ENCODE measurements at regions not wholly inside any gene's neighbourhood (a gene's known extent, or its start where the extent isn't known, plus 50 kb on each side); places are given as distances from the start of the nearest gene placed in this dataset.
A peak's percentile ranks its signal among the peaks of the same experiment; 100 is the strongest.

- DNase-seq (ENCODE audit: low spot score), result no peak
Measured at GRCh38 chr5:165834891-165835290, 2329.5 kb downstream of the MAT2B start.

DNA sequence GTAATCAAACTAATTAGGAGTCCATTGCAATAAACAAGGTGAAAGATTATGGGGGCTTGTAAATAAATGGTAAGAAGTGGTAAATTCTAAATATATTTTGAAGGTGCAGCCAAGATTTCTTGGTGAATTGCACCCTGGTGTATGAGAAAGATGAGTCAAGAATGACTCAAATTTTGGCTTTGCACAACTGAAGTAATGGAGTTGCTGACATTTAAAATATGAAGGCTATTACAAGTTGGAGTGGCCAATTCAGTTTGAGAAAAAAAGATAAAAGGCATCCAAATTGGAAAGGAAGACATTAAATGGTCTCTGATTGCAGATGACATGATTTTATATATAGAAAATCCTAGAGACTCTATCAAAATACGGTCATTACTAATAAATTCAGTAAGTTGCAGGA is 2330.6 kb downstream of the MAT2B start:
- DNase-seq (ENCODE audit: low spot score), result no peak

DNA sequence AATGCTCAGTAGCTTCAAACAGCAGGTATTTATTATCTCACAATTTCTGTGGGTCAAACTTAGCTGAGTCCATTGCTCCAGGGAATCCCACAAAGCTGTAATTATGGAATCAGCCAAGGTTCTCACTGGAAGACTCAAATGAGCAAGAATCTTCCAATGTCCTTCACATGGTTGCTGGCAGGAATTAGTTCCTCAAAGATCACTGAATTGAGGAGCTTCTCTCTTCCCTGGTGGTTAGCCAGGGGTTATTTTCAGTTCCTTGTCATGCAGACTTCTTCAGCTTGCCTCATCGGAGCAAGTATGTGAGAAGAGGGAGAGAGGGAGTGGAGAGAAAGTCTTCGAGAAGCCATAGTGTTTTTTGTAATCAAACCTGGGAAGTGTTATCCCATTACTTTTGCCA is 2331.9 kb downstream of the MAT2B start:
- DNase-seq (ENCODE audit: low spot score), result no peak

DNA sequence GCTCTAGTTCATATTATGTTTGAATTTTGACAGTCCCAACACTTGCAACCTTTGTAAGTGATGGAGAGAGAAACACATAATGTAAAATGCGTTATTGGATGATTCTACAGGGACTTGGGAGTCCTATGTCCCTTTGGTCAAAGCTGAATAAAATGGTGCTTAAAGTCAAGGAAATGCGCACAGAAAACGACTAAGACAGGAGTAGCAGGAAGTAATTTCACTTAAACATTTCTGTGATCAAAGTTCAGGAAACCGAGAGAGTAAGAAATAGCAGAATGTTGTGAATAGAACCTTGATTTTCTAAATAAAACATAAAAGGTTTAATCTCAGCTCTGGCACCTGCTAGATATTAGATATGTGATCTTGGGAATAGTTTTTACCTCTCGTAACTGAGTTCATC is 2339.2 kb downstream of the MAT2B start:
- DNase-seq (ENCODE audit: low spot score), result no peak

DNA sequence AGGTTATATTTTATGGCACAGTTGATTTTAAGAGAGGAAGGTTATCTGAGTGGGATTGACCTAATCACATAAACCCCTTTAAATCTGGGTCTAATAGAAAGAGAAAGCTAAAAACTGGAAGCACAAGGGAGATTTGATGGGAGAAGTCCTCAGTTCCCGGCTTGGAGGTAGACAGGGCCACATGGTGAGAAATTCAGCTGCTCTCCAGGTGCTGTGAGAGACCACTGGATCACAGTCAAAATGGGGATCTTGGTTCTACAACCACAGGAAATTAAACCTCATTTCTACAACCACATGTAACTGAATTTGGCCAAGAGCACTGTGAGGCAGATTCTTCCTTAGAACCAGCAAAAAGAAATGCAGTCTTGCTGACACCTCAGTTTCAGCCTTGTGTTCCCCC is 2352.7 kb downstream of the MAT2B start:
- DNase-seq (ENCODE audit: low spot score), result no peak

DNA sequence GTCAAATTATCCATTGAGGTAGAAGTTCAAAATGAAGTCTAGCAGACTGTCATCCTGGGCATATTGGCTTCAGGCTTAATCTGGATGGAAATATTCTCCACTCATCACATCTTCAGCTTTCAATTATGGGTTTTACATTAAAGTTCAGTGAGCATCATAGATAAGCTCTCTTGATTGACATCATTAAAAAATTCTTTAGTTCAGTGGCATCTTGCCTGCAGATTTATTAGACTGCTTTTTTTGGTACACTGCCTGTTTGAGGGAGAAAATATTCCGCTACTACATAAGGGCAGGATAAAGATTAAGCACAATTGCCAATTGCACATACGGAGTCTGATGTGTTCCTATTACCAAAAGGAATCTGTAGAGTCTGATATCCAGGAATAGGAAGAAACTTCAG is 2353.8 kb downstream of the MAT2B start:
- no peak for DNase-seq (ENCODE audit: low spot score)

DNA sequence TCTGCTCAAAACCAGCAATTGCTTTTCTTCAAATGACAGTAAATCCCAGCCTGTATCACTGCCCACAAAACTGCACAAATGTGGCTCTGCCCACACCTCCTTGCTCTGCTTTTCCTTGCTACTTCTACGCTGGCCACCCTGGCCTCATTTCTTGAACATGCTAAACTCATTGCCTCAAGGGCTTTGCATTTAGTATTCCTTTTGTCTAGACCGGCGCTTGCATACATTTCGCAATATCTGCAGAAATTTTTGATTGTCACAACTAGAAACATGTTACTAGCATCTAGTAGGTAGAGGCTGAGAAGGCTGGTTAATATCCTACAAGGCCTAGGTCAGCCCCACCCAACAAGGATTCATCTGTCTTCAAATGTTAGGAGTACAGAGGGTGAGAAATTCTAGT is 2357.8 kb downstream of the MAT2B start:
- DNase-seq (ENCODE audit: low spot score), result no peak

DNA sequence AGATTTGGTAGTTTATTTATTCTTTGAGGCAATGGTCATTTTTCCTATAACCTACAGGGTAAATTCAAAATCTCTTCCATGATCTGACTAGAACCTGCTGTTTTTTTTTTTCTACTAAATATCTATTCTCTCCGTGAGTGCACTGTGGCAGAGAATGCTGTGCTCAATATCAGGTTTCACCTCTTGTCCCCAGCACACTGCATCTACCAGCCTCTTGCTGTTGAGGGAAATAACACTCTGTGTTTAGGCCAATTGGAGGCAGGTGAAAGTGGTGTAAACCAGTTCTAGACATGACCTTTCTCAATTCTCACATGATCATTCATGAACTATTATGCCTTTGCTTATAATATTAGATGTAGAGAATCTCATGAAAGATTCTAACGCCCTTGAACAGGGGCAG is 2365.9 kb downstream of the MAT2B start:
- DNase-seq (ENCODE audit: low spot score), result no peak

DNA sequence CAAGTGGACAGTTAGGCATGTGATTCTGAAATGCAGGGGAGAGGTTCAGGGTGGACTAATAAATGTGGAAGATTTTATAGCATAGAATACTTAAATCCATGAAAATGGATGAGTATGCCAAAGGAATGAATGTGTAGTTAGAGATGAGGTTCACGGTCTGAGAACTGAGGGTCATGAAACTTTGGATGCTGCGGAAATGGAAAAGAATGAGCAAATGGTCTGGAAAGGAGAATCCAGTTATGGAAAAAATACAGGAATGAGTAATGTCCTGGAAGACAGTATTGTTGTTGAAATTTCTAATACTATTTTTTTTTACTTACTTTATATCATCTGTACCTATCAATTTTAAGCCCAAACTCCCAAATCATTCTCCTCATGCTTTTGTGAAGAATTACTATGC is 2369.4 kb downstream of the MAT2B start:
- DNase-seq (ENCODE audit: low spot score), result no peak

- no peak for DNase-seq (ENCODE audit: low spot score)
Measured at GRCh38 chr5:165876538-165876937, 2371.1 kb downstream of the MAT2B start.

- no peak for DNase-seq (ENCODE audit: low spot score)
Measured at GRCh38 chr5:165877475-165877874, 2372.1 kb downstream of the MAT2B start.

GRCh38 chr5:165881259-165881658 is 2375.8 kb downstream of the MAT2B start:
- DNase-seq (ENCODE audit: low spot score), result peak; percentile 31

DNA sequence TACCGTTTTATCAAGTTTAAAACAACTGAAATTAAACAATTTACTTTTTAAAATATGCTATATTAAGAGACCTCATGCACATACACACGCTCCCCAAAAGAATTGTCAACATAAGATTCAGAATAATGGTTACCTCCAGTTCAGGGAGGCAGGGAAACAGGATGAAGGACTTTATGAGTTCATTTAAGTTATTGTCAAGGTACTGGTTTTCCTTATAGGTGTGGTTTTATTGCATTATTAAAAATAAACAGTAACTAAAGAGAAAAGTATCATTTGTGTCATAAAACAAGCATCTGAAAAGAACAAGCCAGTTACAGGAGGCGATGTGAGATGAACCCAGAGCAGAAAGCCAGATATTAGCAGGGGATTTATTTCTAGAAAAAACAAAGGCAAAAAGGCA is 2376.7 kb downstream of the MAT2B start:
- DNase-seq (ENCODE audit: low spot score), result no peak

DNA sequence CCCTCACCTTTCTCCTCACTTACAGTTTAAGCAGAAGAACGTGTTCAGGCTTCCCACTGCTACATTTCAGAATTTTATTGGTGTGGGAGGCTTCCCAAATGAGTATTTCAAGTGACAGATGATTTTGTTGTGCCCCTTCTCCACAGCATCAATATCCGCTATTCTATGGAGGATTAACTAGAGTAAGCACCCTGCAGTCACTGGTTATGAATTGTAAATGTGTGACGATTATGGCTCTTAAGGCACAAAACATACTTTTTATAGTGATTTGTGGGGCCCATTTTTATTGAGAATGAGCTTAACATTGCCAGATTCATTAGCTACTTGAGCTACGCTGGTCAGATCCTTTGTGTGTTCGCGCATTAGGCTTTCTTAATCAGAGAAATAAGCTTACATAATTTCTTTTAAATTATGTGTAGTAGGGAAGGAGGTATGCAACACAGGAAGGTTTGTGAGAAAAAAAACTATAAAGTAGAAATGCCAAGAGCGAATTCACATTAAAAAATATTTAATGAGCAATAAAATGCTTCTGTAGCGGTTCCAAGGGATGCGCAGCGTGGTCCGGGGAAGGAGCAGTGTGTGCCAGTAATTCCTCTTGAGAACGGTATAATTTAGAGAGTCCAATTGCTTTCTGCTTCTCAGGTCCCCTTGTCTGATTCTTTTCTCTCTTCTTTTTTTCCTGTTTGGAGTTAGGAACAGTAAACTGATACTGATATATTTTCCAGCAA is 2380.4 kb downstream of the MAT2B start:
- DNase-seq (ENCODE audit: low spot score), result no peak

GRCh38 chr5:165887147-165887546 is 2381.7 kb downstream of the MAT2B start:
- no peak for DNase-seq (ENCODE audit: low spot score)

DNA sequence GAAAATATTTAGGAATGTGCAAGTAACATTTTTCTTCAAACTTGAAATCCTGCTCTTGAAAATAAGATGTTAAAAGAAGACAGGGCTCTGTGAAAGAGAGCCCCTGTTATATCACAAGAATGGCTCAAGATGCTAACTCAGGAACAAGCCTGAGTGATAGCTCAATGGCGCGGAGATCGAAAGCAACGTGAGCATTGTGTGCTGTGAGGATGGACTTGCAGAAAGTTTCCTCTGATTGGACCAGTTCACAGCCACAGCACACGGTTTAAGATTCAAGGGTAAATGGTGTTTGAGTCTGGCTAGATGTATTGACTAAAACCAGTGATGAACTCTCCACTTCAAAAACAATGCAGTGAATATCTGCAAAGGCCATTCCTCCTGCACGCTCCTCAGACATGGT is 2387.0 kb downstream of the MAT2B start:
- no peak for DNase-seq (ENCODE audit: low spot score)

DNA sequence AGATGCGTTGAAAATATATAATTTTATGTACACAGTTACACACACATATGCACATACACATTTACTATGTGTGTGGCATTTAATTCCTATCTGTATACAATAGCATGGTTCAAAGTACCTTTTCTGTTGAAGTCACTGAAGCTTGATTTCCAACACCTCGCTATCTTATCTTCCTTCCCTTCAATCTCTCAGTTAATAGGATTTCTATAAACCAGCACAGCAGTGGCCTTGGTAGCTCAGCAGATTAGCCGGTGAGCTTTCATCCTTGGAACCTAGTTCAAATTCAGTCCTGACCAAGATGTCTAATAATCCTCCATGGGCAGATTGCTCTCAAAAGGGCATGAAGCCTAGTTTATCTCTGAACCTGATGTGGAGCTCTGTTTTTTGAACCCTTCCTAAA is 2389.5 kb downstream of the MAT2B start:
- no peak for DNase-seq (ENCODE audit: low spot score)

DNA sequence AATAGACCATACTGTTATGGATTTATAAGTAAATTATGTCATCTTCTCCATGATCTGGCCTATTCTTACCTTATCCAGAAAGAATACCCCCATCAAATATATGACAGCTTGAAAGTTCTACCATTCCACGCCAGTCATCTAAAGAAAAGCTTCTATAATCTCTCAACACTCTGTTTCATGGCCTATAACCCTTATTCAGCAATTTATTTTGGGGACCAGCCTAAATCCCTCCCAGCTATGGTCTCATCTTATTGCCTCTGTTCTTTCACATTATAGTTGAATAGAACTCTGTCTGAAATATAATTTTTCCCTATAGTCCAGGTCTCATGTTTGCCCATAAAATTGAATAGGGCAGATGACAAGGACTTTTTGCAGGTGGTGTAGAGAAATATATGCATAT is 2387.6 kb upstream of the WWC1 start:
- DNase-seq (ENCODE audit: low spot score), result no peak

DNA sequence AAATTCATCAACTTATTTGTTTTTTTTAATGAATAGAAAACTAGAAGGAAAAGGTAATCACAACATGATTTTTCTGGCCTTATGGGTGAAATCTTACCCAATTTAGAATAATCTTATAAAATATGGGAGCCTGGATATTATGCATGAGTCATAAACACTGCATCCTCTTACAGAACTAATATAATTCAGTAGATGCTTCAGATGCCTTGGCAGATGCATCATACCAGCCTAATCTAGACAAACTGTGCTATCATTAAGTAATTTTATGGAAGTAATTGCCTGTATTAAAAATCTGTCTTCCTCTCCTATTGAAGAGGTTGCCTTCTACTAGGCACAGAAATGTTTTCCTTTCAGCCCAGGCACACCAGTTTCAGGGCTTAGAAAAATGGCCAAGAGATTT is 2384.6 kb upstream of the WWC1 start:
- DNase-seq (ENCODE audit: low spot score), result no peak

DNA sequence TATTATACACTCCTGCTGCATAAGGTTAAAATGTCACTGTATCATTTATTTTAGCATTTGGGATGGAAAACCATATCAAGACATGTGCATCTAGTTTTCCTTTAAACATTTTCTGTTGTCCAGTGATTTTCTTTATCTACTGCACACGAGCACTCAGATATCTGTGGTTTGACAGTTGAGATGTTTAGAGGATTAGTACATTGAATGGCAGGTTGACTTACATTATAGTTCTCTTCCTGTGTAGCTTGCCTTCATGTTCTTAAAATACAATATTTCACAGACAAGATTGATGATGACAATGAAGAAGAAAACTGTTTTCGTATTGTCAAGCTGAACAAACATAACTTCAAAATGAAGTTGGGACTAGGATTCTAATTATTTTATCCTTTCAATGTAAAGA is 2378.4 kb upstream of the WWC1 start:
- DNase-seq (ENCODE audit: low spot score), result no peak

- DNase-seq (ENCODE audit: low spot score), result no peak
Measured at GRCh38 chr5:165914456-165914855, 2377.0 kb upstream of the WWC1 start.

DNA sequence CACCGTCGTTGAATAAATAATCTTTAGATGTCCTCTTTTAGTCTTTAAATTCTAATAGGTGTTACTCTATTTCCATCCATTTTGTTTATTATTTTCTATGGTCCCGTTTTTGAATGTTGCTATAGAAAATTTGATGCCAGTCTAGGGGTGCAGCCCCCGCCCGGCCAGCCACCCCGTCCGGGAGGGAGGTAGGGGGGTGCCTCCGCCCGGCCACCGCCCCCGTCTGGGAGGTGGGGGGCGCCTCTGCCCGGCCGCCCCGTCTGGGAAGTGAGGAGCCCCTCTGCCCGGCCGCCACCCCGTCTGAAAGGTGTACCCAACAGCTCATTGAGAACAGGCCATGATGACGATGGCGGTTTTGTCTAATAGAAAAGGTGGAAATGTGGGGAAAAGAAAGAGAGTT is 2372.2 kb upstream of the WWC1 start:
- DNase-seq (ENCODE audit: low spot score), result no peak

DNA sequence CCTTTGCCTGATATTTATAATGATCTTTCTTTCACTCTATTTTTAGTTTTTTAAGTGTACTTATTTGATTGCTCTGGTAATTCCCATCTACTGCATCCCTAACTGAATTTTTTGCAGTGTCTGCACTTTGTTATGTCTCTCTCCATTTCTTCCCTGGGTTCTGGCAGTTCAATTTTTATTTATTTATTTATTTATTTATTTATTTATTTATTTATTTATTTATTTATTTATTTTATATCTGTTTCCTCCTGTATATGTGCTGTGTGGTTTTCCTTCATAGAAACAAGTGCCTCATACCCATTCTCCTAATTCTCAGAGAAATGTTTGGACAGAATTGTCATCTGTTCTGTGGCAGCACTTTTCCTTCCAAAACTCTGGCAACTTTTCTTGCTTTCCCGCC is 2370.8 kb upstream of the WWC1 start:
- no peak for DNase-seq (ENCODE audit: low spot score)

DNA sequence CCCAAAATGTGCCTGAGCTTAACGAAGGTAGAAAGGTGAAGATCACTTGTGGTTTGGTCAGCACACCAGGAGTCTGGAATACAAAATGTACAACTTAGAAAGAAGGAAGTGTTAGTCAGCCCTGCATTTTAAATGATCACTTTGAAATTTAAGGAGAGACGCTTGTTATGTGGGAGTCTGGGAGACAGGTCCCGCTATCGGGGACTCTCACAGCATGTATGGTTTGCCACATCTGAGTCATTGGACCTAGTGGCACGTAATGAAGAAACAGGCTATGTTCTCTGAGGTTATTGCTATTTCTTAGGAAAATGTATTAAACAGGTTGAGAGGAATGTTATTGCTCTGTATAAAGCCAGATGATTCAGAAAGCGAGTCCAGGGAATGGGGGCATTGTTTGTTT is 2362.5 kb upstream of the WWC1 start:
- DNase-seq (ENCODE audit: low spot score), result no peak

- no peak for DNase-seq (ENCODE audit: low spot score)
Measured at GRCh38 chr5:165940541-165940940, 2350.9 kb upstream of the WWC1 start.

Data from RKO (cell line).